T-helper 2 cell treated with Interferon-gamma antibody and Interleukin-4, amounts not matched to agents 5 μg/mL and 100 μg/mL, for 36 hours (primary cell): ENCODE measurements at regions not wholly inside any gene's neighbourhood (a gene's known extent, or its start where the extent isn't known, plus 50 kb on each side); places are given as distances from the start of the nearest gene placed in this dataset.
"Not testable (repeated sequence)": the region's sequence is repeated elsewhere in the genome, so short reads cannot be mapped to it uniquely, and the experiment has no call there.

Experiments
- DNase-seq: peaks from one replicate; pipeline ENCODE4 v3.0.0; 2021; ENCODE audit warnings: low spot score
- H3K27ac Mint-ChIP-seq: one replicate; pipeline ENCODE4 v1.8.0; 2021; ENCODE audit warnings: mild to moderate bottlenecking, mixed read lengths
- H3K27me3 Mint-ChIP-seq: one replicate; pipeline ENCODE4 v1.8.0; 2021; ENCODE audit warnings: low read depth, mixed read lengths
- H3K36me3 Mint-ChIP-seq: one replicate; pipeline ENCODE4 v1.8.0; 2021; ENCODE audit warnings: low read depth, mixed read lengths
- H3K4me1 Mint-ChIP-seq: one replicate; pipeline ENCODE4 v1.8.0; 2021; ENCODE audit warnings: low read depth, mixed read lengths
- H3K4me3 Mint-ChIP-seq: one replicate; pipeline ENCODE4 v1.8.0; 2022; ENCODE audit warnings: mild to moderate bottlenecking, moderate library complexity, mixed read lengths
- H3K9me3 Mint-ChIP-seq: one replicate; pipeline ENCODE4 v1.8.0; 2021; ENCODE audit warnings: mixed read lengths

GRCh38 chr17:22193113-22193512 lies 500.8 kb downstream of the KCNJ18 start:
- no peaks in the 10 kb centered on the region for H3K4me1 Mint-ChIP-seq
- H3K27me3 Mint-ChIP-seq = no peaks in the 10 kb centered on the region

GRCh38 chr17:22200187-22200586 lies 507.9 kb downstream of the KCNJ18 start:
- not testable (repeated sequence) for H3K27ac Mint-ChIP-seq, H3K4me1 Mint-ChIP-seq, H3K27me3 Mint-ChIP-seq, H3K4me3 Mint-ChIP-seq, H3K36me3 Mint-ChIP-seq, DNase-seq
- H3K9me3 Mint-ChIP-seq = peaks cover 51% of the 10 kb centered on the region

More at GRCh38 chr17:22193113-22193512, 500.8 kb downstream of the KCNJ18 start:
- H3K9me3 Mint-ChIP-seq = peaks cover 45% of the 10 kb centered on the region
- H3K4me3 Mint-ChIP-seq = no peak overlapping the region
- DNase-seq = no peak
- H3K27ac Mint-ChIP-seq = no peak overlapping the region
- H3K36me3 Mint-ChIP-seq = no peaks in the 10 kb centered on the region

- no peak overlapping the region for H3K27ac Mint-ChIP-seq
- peaks cover 45% of the 10 kb centered on the region for H3K9me3 Mint-ChIP-seq
- H3K4me1 Mint-ChIP-seq = no peaks in the 10 kb centered on the region
- DNase-seq = no peak
- H3K36me3 Mint-ChIP-seq = no peaks in the 10 kb centered on the region
- H3K4me3 Mint-ChIP-seq = no peak overlapping the region
- no peaks in the 10 kb centered on the region for H3K27me3 Mint-ChIP-seq
Observed at GRCh38 chr17:22202702-22203101, 510.4 kb downstream of the KCNJ18 start.

- Mint-ChIP-seq H3K27ac (no peak overlapping the region), H3K9me3 (peaks cover 43% of the 10 kb centered on the region), H3K36me3 (no peaks in the 10 kb centered on the region), H3K27me3 (no peaks in the 10 kb centered on the region), H3K4me3 (no peak overlapping the region), H3K4me1 (no peaks in the 10 kb centered on the region)
- no peak for DNase-seq
Observed at GRCh38 chr17:22203208-22203715, 510.9 kb downstream of the KCNJ18 start.

- not testable (repeated sequence) for H3K36me3 Mint-ChIP-seq, H3K4me1 Mint-ChIP-seq, DNase-seq, H3K27ac Mint-ChIP-seq, H3K27me3 Mint-ChIP-seq, H3K4me3 Mint-ChIP-seq
- peaks cover 44% of the 10 kb centered on the region for H3K9me3 Mint-ChIP-seq
Observed at GRCh38 chr17:22204076-22204475, 511.8 kb downstream of the KCNJ18 start.

GRCh38 chr17:22210212-22210611 lies 517.9 kb downstream of the KCNJ18 start:
- H3K4me3 Mint-ChIP-seq, DNase-seq, H3K36me3 Mint-ChIP-seq, H3K4me1 Mint-ChIP-seq, H3K27ac Mint-ChIP-seq, H3K27me3 Mint-ChIP-seq: not testable (repeated sequence)
- peaks cover 42% of the 10 kb centered on the region for H3K9me3 Mint-ChIP-seq

- not testable (repeated sequence) for H3K4me1 Mint-ChIP-seq, H3K36me3 Mint-ChIP-seq, H3K27ac Mint-ChIP-seq, DNase-seq, H3K27me3 Mint-ChIP-seq, H3K4me3 Mint-ChIP-seq
- peaks cover 28% of the 10 kb centered on the region for H3K9me3 Mint-ChIP-seq
Observed at GRCh38 chr17:22213169-22213568, 520.8 kb downstream of the KCNJ18 start.

GRCh38 chr17:22217135-22217534 lies 524.8 kb downstream of the KCNJ18 start:
- H3K4me1 Mint-ChIP-seq = no peaks in the 10 kb centered on the region
- peaks cover 25% of the 10 kb centered on the region for H3K9me3 Mint-ChIP-seq
- no peak overlapping the region for H3K4me3 Mint-ChIP-seq
- no peak overlapping the region for H3K27ac Mint-ChIP-seq
- no peak for DNase-seq
- no peaks in the 10 kb centered on the region for H3K36me3 Mint-ChIP-seq
- H3K27me3 Mint-ChIP-seq = no peaks in the 10 kb centered on the region

GRCh38 chr17:22221344-22221743 lies 529.0 kb downstream of the KCNJ18 start:
- Mint-ChIP-seq H3K4me3 (no peak overlapping the region), H3K36me3 (no peaks in the 10 kb centered on the region), H3K27me3 (no peaks in the 10 kb centered on the region), H3K9me3 (peaks cover 20% of the 10 kb centered on the region), H3K27ac (no peak overlapping the region), H3K4me1 (no peaks in the 10 kb centered on the region)
- no peak for DNase-seq

- not testable (repeated sequence) for H3K27me3 Mint-ChIP-seq, H3K4me3 Mint-ChIP-seq, H3K36me3 Mint-ChIP-seq, H3K27ac Mint-ChIP-seq, DNase-seq, H3K4me1 Mint-ChIP-seq
- H3K9me3 Mint-ChIP-seq = peaks cover 37% of the 10 kb centered on the region
Observed at GRCh38 chr17:22226477-22226876, 534.2 kb downstream of the KCNJ18 start.

GRCh38 chr17:22226932-22227331 lies 534.6 kb downstream of the KCNJ18 start:
- not testable (repeated sequence) for H3K4me3 Mint-ChIP-seq, H3K27ac Mint-ChIP-seq, H3K4me1 Mint-ChIP-seq, H3K36me3 Mint-ChIP-seq, H3K27me3 Mint-ChIP-seq, DNase-seq
- H3K9me3 Mint-ChIP-seq = peaks cover 38% of the 10 kb centered on the region

- not testable (repeated sequence) for H3K4me3 Mint-ChIP-seq, H3K27me3 Mint-ChIP-seq, H3K4me1 Mint-ChIP-seq, H3K27ac Mint-ChIP-seq, H3K36me3 Mint-ChIP-seq, DNase-seq
- H3K9me3 Mint-ChIP-seq = peaks cover 47% of the 10 kb centered on the region
Observed at GRCh38 chr17:22227699-22228553, 535.6 kb downstream of the KCNJ18 start.

- not testable (repeated sequence) for H3K27me3 Mint-ChIP-seq, H3K4me1 Mint-ChIP-seq, DNase-seq, H3K27ac Mint-ChIP-seq, H3K4me3 Mint-ChIP-seq, H3K36me3 Mint-ChIP-seq
- H3K9me3 Mint-ChIP-seq = peaks cover 45% of the 10 kb centered on the region
Observed at GRCh38 chr17:22229821-22230220, 537.5 kb downstream of the KCNJ18 start.

- DNase-seq = no peak
- no peak overlapping the region for H3K4me3 Mint-ChIP-seq
- peaks cover 37% of the 10 kb centered on the region for H3K9me3 Mint-ChIP-seq
- no peaks in the 10 kb centered on the region for H3K27me3 Mint-ChIP-seq
- no peaks in the 10 kb centered on the region for H3K36me3 Mint-ChIP-seq
- H3K27ac Mint-ChIP-seq = no peak overlapping the region
- H3K4me1 Mint-ChIP-seq = no peaks in the 10 kb centered on the region
Observed at GRCh38 chr17:22233382-22233781, 541.1 kb downstream of the KCNJ18 start.

- no peaks in the 10 kb centered on the region for H3K27me3 Mint-ChIP-seq
Observed at GRCh38 chr17:22242472-22242871, 550.1 kb downstream of the KCNJ18 start.

More at GRCh38 chr17:22242472-22242871, 550.1 kb downstream of the KCNJ18 start:
- no peak for DNase-seq
- Mint-ChIP-seq H3K36me3 (no peaks in the 10 kb centered on the region), H3K4me1 (no peaks in the 10 kb centered on the region), H3K9me3 (peaks cover 25% of the 10 kb centered on the region), H3K4me3 (no peak overlapping the region), H3K27ac (no peak overlapping the region)
